T-helper 1 cell (primary cell): ENCODE measurements at regions not wholly inside any gene's neighbourhood (a gene's known extent, or its start where the extent isn't known, plus 50 kb on each side); places are given as distances from the start of the nearest gene placed in this dataset.

Experiments used
- DNase-seq, 5 donors: peaks; one replicate each; pipeline ENCODE4 v3.0.0-alpha.2; 2012 to 2020

DNA sequence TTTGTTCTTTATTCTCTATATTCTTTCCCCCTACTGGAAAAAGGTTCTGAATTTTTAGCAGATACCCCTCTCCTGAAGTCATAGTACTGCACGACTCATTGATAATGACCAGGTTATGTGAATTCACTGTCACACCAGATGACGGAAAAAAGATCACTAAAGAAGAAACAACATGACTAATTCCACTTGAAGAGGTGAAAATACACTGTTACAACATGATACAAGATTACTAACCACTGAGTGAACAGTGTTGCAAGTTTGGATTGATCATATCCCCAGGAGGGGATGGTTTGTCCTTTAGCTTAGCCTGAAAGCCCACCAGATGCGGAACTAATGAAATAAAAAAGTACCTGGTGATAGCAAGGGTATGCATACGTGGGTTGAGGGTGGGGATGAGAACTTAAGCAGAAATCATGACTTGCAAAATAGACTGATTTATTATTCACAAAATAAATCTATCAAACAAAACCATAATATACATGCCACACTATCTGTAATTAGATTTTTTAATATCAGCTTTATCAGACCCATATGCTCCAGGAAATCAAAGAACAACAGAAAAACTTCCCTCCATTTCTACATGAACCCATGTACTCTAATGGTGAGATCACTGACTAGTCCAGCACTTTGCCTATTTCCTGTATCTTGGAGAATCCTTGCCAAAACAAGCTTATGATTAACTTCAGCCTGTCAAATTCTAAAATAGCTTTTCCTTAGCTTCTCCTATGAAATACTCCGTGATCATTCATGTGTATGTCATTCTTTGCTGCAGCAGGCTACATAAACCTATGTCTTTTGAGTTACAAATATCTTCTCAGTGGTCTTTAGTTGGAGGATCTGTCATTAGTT, 257.4 kb upstream of the AGA start:
- no peak for DNase-seq

DNA sequence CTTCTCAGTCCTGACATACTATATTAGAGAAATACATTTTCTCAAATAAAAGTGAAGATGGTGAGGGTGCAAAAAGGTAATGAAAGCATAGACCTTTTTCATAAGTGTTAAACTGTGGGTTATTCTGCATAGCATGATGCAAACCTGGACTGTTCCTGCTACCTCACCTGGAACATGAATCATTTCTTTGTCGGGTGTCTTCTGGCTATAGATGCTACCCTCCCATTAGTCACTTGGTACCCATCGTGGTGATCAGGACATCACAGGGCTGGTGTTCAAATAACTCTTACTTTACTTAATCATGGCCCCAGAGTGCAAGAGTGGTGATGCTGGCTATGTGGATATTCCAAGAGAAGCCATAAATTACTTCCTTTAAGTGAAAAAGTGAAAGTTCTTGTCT, 264.7 kb upstream of the AGA start:
- DNase-seq = no peak

DNA sequence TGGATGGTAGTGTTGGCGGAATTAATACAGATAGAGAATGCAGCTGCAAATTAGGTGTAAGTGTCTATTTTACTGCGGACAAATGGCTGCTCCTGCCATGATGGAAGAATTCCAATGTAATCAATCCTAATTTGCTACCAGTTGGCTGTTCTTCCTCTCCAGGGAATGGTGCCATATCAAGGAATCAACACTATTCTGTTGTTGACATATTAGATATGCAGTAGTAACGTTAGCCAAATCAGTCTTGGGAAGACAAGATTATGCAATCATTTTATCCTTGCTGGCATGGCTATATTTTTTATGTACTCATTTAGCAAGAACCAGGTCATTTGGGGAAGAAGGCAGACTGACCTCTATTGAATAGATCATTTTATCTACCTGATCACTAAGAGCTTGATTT, 271.2 kb upstream of the AGA start:
- no peak for DNase-seq

- no peak for DNase-seq
Measured at GRCh38 chr4:177717407-177717806, 275.2 kb upstream of the AGA start.

DNA sequence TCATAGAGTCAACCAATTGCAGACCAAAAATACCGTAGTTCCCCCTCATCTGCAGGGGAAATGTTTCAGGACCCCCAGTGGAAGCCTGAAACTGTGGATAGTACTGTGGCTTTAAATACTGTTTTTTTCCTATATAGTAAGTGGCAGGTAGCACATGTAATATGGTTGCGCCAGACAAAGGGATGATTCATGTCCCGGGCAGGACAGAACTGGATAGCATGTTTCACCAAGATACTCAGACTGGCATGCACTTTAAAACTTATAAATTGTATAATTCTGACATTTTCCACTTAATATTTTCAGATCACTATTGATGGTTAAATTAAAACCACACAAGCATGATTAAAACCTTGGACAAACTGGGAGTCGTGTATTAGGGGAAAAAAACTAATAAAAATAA, 276.3 kb upstream of the AGA start:
- no peak for DNase-seq

- DNase-seq = no peak
Measured at GRCh38 chr4:177726111-177726510, 283.9 kb upstream of the AGA start.

DNA sequence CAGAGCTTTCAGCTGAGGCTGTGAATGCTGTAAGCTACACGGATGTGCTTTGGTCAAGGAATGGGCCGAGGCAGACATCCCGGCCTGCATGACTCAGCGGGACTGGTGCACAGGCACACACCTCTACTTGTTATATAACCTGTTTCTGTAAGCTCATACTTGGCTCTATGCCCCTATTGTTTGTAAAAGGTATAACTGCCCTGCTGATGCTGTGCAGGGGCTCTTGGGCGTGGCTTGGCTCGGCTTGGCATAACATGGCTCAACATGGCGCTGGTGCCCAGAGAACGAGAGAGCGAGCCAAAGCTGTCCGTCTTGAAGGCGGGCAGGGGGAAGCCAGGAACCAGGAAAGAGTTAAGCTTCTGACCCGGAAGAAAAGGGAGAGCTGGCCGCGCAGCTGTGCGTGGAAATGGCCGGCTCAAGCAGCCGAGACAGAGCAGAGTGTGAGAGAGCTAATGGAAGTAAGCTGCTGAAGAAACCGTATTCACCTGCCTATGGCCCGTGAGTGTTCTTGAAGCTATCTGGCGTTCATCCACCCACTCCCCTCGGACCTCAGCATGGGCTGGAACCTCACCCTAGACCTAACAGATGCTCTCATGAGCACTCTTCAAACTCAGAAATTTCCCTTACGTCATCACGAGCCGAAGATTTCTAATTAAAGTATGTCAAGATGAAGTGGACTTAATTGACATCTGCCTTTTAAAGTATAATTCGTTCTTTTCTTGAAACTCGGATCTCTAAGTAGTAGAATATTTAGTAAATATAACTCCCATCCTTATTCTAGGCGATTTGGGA, 286.3 kb upstream of the AGA start:
- no peak for DNase-seq

- no peak for DNase-seq
Measured at GRCh38 chr4:177729681-177730080, 287.4 kb upstream of the AGA start.

- DNase-seq = no peak
Measured at GRCh38 chr4:177737387-177737940, 295.2 kb upstream of the AGA start.

DNA sequence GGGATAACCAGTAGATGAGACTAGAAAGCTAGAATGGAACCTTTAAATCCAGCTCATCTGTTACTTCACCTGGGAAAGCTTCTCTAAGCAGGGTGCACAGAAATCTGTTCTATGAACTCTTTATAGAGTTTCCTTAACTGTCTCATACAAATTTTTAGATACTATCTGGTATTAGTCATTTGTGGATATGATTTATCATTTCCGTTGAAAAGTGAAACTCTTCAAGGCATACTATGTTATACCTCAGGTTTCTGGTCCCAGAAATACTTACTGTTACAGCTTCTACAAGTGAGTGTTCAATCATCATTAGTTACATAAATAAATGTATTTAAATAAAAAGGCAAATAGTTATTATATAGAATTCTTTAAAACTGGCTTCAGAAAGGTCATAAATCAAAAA, 298.3 kb upstream of the AGA start:
- peak in 1 of 5 donors; percentile 41 for DNase-seq

DNA sequence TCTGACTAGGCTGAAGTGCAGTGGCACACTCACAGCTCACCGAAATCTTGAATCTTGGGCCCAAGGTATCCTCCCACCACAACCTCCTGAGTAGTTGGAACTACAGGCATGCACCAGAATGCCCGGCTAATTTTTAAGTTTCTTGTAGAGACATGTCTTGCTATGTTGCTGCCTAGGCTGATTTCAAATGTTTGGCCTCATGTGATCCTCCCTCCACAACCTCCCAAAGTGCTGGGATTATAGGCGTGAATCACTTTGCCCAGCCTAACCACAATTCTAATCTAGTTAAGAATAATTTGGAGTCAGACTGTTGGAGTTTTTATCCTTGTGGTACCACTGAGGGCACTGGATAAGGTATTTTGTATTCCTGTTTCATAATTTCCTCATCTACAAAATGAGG, 317.5 kb upstream of the AGA start:
- no peak for DNase-seq

DNA sequence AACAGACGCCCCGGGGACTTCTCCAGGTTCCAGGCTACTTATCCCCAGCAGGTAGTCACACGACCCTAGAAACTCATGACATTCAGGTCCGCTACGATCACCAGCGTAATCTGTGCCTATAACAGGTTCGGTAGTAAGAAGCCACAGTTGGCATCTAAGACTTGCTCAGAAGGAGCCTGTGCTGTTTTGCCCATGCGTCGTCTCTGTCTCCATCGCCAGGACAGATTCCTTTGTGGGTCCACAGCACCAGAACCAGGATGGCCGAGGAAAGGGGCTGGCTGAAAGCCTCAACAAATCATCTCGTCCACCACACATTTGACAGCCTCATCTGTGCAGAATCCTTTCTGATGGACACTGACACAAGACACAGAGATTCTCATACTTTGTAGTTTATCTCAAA, 319.5 kb upstream of the AGA start:
- no peak for DNase-seq

DNA sequence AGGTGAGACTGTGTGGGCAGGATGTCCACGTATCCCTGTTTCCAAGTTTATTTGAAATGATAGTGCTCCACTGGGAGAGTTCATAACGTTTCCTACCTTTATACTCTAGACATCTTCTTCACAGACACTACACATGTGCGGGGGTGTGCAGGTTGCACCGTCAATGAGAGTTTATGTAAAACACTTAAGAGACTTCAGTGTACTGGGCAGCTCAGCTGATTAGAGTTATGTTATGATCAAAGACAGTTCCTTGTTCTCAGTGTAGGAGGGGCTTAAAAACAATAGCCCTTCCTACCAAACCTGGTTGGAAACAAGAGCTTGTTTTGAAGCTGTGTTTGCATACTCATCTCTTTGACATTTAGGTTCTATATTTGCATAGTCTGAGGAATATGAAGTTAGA, 326.9 kb upstream of the AGA start:
- DNase-seq = no peak

DNA sequence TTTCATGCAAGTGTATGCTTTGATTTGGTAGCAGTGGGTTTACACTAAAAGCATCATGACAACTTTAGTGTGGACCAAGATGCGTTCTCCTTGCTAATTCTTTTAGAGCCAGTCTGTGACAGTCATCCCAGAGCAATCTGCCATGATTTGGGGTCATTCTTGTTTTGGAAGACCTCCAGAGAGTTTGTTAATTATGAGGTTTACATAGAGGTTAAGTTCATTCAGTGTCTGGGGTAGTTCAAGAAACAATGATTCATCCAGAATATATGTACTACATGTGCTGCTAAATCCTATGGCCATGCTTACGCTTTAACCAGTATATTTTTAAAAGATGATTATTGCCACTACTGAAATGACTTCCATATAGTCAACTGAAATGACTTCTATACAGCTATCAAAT, 328.5 kb upstream of the AGA start:
- no peak for DNase-seq

DNA sequence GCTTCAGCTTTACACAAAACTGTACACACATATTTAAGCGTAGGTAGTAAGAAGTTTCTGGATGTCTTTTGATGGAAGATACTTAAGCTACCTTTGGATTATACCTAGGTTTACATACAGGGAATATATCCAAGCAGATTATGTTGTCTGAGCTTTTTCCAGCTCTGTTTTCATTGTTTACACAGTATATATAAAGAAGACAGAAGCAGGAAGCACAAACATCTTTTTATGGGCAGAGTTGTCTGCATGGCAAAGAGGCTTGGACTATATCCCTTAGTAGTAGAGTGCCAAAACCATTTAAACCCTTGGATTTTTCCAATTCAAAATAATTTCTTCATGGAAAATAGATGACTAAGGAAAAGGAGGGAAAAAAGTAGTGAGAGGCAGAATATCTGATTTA, 329.4 kb upstream of the AGA start:
- DNase-seq = no peak

- DNase-seq = no peak
Measured at GRCh38 chr4:177778623-177779022, 336.4 kb upstream of the AGA start.

GRCh38 chr4:177785000-177785399, 342.8 kb upstream of the AGA start:
- DNase-seq = no peak

- no peak for DNase-seq
Measured at GRCh38 chr4:177789610-177790009, 347.4 kb upstream of the AGA start.

- DNase-seq = no peak
Measured at GRCh38 chr4:177791188-177791587, 349.0 kb upstream of the AGA start.

DNA sequence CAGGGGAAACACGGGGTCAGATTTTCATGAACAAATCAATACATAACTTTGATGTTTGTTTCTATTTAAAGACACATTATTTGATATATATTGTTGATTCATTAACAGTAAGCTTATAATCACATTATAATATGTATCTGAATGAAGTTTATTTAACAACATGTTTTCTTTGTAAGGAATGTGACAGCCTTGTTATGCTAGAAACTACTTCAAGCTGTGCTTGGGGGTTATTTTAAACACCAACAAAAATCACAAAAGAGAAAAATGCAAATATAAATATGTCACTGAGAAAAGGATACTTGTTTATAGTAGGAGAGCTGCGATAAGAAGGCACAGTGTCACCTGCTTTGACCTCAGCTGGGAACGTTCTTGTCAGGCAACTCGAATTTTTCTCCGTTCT, 354.6 kb upstream of the AGA start:
- no peak for DNase-seq

GRCh38 chr4:177798161-177798560, 355.9 kb upstream of the AGA start:
- no peak for DNase-seq

DNA sequence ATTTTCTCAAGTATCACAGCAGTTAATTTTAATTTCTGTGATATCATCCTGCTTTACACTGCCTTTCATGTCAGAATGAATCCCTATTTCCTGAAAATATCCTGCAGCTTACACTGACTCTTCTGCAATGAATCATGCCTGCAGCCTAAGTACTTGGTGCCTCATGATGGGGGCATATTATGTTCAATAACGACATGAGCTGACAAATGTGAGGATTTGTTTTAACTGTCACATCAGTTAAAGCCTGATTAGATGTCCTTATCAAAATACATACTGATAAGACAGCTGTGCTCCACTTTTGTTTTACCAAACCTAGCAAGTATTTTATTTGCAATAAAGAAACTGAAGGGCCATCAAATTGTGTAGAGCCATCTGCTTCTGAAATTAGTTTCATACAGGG, 359.9 kb upstream of the AGA start:
- DNase-seq = no peak

GRCh38 chr4:177802661-177803060, 360.4 kb upstream of the AGA start:
- DNase-seq = no peak

GRCh38 chr4:177803151-177803550, 360.9 kb upstream of the AGA start:
- no peak for DNase-seq
